HEK293 (cell line): ENCODE measurements at regions not wholly inside any gene's neighbourhood (a gene's known extent, or its start where the extent isn't known, plus 50 kb on each side); places are given as distances from the start of the nearest gene placed in this dataset.

Experiments
- CTCF ChIA-PET: fragments of 350-600 bp; formaldehyde crosslinking; extraction: SDS; loops from one replicate; lab custom pipeline; 2021; ENCODE audit warnings: antibody characterized with exemption; lab: Yijun Ruan, JAX
- POLR2A ChIA-PET: fragments of 300-600 bp; formaldehyde crosslinking; extraction: SDS; loops from one replicate; lab custom pipeline; 2020; ENCODE audit warnings: antibody characterized with exemption, inconsistent platforms; lab: Yijun Ruan, JAX
- H3K27ac ChIP-seq: fragments of 200-500 bp; sonication (Bioruptor generic); 2 replicates; pipeline ENCODE4 v1.5.1; 2014; ENCODE audit warnings: low read depth, low read length, control low read depth, inconsistent platforms; ENCODE audit errors: extremely low read depth
- H3K36me3 ChIP-seq, 2 experiments: fragments of 200-500 bp in 1 of 2; sonication (Bioruptor generic) in 1 of 2; 1 replicate in 1 of 2; 2 replicates in 1 of 2; pipeline ENCODE4 v1.5.1; 2014 to 2017; ENCODE audit warnings: inconsistent platforms in 2 of 2, low read length in 2 of 2; ENCODE audit not compliant: control insufficient read depth in 2 of 2, insufficient read depth in 1 of 2
- H3K4me1 ChIP-seq: fragments of 200-500 bp; sonication (Bioruptor generic); 2 replicates; pipeline ENCODE4 v1.5.1; 2014; ENCODE audit warnings: mild to moderate bottlenecking, low read length, inconsistent platforms; ENCODE audit not compliant: control insufficient read depth, insufficient read depth
- H3K4me3 ChIP-seq: 2 replicates; pipeline ENCODE4 v1.5.1; 2011; ENCODE audit warnings: low read depth, mild to moderate bottlenecking, control low read depth, low read length, moderate library complexity
- H3K9me3 ChIP-seq: fragments of 200-500 bp; sonication (Bioruptor generic); 2 replicates; pipeline ENCODE4 v1.5.1; 2014; ENCODE audit warnings: low read depth, low read length, inconsistent platforms; ENCODE audit not compliant: control insufficient read depth, insufficient read depth
- BCL11A ChIP-seq: fragments of 450-650 bp; formaldehyde crosslinking; IDR thresholded peaks from 2 replicates; pipeline ENCODE4 v1.5.1; 2016; ENCODE audit warnings: low read depth, missing biosample characterization, missing genetic modification characterization
- GFI1B ChIP-seq: fragments of 450-650 bp; formaldehyde crosslinking; IDR thresholded peaks from 2 replicates; pipeline ENCODE4 v1.5.1; 2016; ENCODE audit warnings: missing biosample characterization, missing genetic modification characterization
- KLF16 ChIP-seq: fragments of 450-650 bp; formaldehyde crosslinking; IDR thresholded peaks from 2 replicates; pipeline ENCODE4 v1.5.1; 2017; ENCODE audit warnings: missing biosample characterization, missing genetic modification characterization
- SP3 ChIP-seq: fragments of 450-650 bp; formaldehyde crosslinking; IDR thresholded peaks from 2 replicates; pipeline ENCODE4 v1.5.1; 2016; ENCODE audit warnings: missing biosample characterization, missing genetic modification characterization
- ZEB2 ChIP-seq: fragments of 450-650 bp; formaldehyde crosslinking; IDR thresholded peaks from 2 replicates; pipeline ENCODE4 v1.5.1; 2016; ENCODE audit warnings: missing biosample characterization, missing genetic modification characterization
- ZNF16 ChIP-seq: fragments of 450-650 bp; formaldehyde crosslinking; IDR thresholded peaks from 2 replicates; pipeline ENCODE4 v1.5.1; 2016; ENCODE audit warnings: low read depth, missing biosample characterization, missing genetic modification characterization
- ZNF184 ChIP-seq: fragments of 450-650 bp; IDR thresholded peaks from 2 replicates; pipeline ENCODE4 v1.5.1; 2018; ENCODE audit warnings: missing biosample characterization, mild to moderate bottlenecking, missing genetic modification characterization
- ZNF202 ChIP-seq: fragments of 450-650 bp; formaldehyde crosslinking; IDR thresholded peaks from 2 replicates; pipeline ENCODE4 v1.5.1; 2016; ENCODE audit warnings: missing biosample characterization, missing genetic modification characterization, borderline replicate concordance
- ZNF239 ChIP-seq: fragments of 450-650 bp; formaldehyde crosslinking; IDR thresholded peaks from 2 replicates; pipeline ENCODE4 v1.5.1; 2016; ENCODE audit warnings: missing biosample characterization, missing genetic modification characterization
- ZNF37A ChIP-seq: fragments of 450-650 bp; IDR thresholded peaks from 2 replicates; pipeline ENCODE4 v1.5.1; 2018; ENCODE audit warnings: missing biosample characterization, missing genetic modification characterization
- ZNF548 ChIP-seq: fragments of 450-650 bp; formaldehyde crosslinking; IDR thresholded peaks from 2 replicates; pipeline ENCODE4 v1.5.1; 2016; ENCODE audit warnings: missing biosample characterization, missing genetic modification characterization
- ZNF843 ChIP-seq: fragments of 450-650 bp; formaldehyde crosslinking; IDR thresholded peaks from 2 replicates; pipeline ENCODE4 v1.5.1; 2016; ENCODE audit warnings: missing biosample characterization, missing genetic modification characterization
- TF ChIP-seq, protein P1 (sequence below): fragments of 450-650 bp; formaldehyde crosslinking; IDR thresholded peaks from 2 replicates; pipeline ENCODE4 v1.5.1; 2016; ENCODE audit warnings: missing biosample characterization, missing genetic modification characterization
- TF ChIP-seq, protein P2 (sequence below): fragments of 450-650 bp; formaldehyde crosslinking; IDR thresholded peaks from 2 replicates; pipeline ENCODE4 v1.5.1; 2016; ENCODE audit warnings: missing biosample characterization, missing genetic modification characterization
- TF ChIP-seq, protein P3 (sequence below): fragments of 450-650 bp; formaldehyde crosslinking; IDR thresholded peaks from 2 replicates; pipeline ENCODE4 v1.5.1; 2017; ENCODE audit warnings: missing biosample characterization, mild to moderate bottlenecking, missing genetic modification characterization, moderate library complexity
- TF ChIP-seq, protein P4 (sequence below): fragments of 450-650 bp; formaldehyde crosslinking; IDR thresholded peaks from 2 replicates; pipeline ENCODE4 v1.5.1; 2016; ENCODE audit warnings: missing biosample characterization, missing genetic modification characterization
- TF ChIP-seq, protein P5 (sequence below): fragments of 450-650 bp; formaldehyde crosslinking; conservative IDR thresholded peaks from 2 replicates; pipeline ENCODE4 v1.5.1; 2016; ENCODE audit warnings: low read depth, missing biosample characterization, missing genetic modification characterization
- TF ChIP-seq, protein P6 (sequence below): fragments of 450-650 bp; formaldehyde crosslinking; IDR thresholded peaks from 2 replicates; pipeline ENCODE4 v1.5.1; 2016; ENCODE audit warnings: missing biosample characterization, missing genetic modification characterization
- TF ChIP-seq, protein P7 (sequence below): fragments of 450-650 bp; formaldehyde crosslinking; optimal IDR thresholded peaks from 2 replicates; pipeline ENCODE3; 2016; ENCODE audit warnings: missing biosample characterization, mild to moderate bottlenecking, missing genetic modification characterization

DNA sequence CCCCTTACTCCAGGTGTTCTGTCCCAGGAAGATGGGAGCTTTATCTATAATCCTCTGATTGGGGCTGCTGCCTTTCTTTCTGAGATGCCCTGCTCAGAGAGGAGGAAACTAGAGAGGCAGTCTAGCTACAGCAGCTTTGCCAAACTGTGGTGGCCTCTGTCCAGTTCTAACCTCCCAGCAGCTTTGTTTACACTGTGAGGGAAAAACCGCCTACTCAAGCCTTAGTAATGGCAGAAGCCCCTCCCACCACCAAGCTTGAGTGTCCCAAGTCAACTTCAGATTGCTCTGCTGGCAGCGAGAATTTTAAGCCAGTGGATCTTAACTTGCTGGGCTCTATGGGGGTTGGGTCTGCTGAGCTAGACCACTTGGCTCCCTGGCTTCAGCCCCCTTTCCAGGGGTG lies 394.9 kb upstream of the PABPC5 start (continued):
- TF ChIP-seq, protein P1, sequence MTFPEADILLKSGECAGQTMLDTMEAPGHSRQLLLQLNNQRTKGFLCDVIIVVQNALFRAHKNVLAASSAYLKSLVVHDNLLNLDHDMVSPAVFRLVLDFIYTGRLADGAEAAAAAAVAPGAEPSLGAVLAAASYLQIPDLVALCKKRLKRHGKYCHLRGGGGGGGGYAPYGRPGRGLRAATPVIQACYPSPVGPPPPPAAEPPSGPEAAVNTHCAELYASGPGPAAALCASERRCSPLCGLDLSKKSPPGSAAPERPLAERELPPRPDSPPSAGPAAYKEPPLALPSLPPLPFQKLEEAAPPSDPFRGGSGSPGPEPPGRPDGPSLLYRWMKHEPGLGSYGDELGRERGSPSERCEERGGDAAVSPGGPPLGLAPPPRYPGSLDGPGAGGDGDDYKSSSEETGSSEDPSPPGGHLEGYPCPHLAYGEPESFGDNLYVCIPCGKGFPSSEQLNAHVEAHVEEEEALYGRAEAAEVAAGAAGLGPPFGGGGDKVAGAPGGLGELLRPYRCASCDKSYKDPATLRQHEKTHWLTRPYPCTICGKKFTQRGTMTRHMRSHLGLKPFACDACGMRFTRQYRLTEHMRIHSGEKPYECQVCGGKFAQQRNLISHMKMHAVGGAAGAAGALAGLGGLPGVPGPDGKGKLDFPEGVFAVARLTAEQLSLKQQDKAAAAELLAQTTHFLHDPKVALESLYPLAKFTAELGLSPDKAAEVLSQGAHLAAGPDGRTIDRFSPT (tag by site-specific recombination): no peak
- TF ChIP-seq ZNF184 (no peak), BCL11A (no peak), ZNF37A (tag by site-specific recombination) (no peak), SP3 (tag by site-specific recombination) (no peak)

DNA sequence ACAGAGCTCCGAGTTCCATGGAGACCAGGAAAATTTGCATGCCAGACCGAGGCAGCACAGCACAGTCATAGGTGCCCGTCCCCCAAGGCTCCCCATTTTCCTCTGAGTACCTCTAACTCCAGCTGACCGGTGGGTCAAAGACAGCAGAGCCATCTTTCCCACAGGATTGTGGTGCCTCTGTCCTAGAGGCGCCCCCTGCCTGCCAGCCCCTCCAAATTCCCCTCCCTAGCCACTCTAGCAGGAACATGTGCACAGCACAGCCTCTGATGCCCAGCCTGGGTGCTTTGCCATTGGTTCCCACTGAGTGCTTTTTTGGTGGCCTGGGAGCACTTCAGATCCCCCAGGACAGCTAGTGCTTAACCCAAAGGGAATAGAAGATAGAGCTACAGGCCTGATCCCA lies 368.5 kb upstream of the PABPC5 start:
- no peaks in the 10 kb centered on the region for H3K9me3 ChIP-seq
- H3K27ac ChIP-seq: no peak overlapping the region
- CTCF ChIA-PET: no interaction called here
- H3K4me1 ChIP-seq: no peaks in the 10 kb centered on the region
- no peak overlapping the region for H3K4me3 ChIP-seq
- POLR2A ChIA-PET: no interaction called here
- TF ChIP-seq ZNF843 (tag by site-specific recombination) (no peak), ZNF184 (no peak), ZNF202 (no peak), GFI1B (tag by site-specific recombination) (no peak), ZNF239 (tag by site-specific recombination) (no peak), ZEB2 (tag by site-specific recombination) (no peak)
- TF ChIP-seq, protein P2, sequence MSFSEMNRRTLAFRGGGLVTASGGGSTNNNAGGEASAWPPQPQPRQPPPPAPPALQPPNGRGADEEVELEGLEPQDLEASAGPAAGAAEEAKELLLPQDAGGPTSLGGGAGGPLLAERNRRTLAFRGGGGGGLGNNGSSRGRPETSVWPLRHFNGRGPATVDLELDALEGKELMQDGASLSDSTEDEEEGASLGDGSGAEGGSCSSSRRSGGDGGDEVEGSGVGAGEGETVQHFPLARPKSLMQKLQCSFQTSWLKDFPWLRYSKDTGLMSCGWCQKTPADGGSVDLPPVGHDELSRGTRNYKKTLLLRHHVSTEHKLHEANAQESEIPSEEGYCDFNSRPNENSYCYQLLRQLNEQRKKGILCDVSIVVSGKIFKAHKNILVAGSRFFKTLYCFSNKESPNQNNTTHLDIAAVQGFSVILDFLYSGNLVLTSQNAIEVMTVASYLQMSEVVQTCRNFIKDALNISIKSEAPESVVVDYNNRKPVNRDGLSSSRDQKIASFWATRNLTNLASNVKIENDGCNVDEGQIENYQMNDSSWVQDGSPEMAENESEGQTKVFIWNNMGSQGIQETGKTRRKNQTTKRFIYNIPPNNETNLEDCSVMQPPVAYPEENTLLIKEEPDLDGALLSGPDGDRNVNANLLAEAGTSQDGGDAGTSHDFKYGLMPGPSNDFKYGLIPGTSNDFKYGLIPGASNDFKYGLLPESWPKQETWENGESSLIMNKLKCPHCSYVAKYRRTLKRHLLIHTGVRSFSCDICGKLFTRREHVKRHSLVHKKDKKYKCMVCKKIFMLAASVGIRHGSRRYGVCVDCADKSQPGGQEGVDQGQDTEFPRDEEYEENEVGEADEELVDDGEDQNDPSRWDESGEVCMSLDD (tag by site-specific recombination): no peak
- TF ChIP-seq, protein P3, sequence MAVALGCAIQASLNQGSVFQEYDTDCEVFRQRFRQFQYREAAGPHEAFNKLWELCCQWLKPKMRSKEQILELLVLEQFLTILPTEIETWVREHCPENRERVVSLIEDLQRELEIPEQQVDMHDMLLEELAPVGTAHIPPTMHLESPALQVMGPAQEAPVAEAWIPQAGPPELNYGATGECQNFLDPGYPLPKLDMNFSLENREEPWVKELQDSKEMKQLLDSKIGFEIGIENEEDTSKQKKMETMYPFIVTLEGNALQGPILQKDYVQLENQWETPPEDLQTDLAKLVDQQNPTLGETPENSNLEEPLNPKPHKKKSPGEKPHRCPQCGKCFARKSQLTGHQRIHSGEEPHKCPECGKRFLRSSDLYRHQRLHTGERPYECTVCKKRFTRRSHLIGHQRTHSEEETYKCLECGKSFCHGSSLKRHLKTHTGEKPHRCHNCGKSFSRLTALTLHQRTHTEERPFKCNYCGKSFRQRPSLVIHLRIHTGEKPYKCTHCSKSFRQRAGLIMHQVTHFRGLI: no peak
- H3K36me3 ChIP-seq: no peaks in the 10 kb centered on the region

DNA sequence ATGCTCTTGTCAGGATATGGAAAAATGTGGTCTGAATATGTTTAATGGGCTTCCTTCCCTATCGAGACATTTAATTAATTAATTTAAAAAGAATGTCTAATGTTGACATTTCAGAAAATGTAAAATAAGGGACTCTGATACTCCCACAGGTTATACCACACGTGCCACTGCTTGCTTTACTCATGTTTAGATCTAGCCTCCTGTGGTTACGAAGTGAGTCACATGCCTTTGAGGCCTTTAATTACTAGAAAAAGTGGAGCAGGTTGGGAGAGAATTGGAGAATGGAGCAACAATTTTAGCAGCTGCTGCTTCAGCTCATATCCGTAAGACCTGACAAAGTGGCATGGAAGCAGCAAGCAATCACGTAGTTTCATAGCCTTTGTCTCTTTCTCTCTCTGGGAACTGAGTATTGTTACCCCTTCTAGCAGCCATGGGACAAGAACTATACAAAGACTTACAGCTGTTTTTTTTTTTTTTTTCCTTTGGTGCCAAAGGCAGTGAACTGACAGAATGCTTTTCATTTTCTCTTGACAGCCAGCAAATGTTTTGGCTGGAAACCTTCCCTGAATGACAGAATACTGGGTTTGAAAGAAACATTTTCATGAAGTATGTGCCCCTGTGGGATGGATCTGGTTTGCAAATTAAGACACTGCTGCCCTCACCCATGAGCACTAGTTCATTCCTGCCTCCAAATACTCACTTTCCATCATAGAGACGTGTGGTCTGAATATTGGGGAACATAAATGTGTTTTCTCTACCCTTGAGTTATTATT lies 355.1 kb upstream of the PABPC5 start:
- H3K27ac ChIP-seq: no peak overlapping the region
- no peak overlapping the region for H3K4me3 ChIP-seq
- TF ChIP-seq, protein P4, sequence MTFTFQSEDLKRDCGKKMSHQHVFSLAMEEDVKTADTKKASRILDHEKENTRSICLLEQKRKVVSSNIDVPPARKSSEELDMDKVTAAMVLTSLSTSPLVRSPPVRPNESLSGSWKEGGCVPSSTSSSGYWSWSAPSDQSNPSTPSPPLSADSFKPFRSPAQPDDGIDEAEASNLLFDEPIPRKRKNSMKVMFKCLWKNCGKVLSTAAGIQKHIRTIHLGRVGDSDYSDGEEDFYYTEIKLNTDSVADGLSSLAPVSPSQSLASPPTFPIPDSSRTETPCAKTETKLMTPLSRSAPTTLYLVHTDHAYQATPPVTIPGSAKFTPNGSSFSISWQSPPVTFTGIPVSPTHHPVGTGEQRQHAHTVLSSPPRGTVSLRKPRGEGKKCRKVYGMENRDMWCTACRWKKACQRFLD: no peak
- TF ChIP-seq KLF16 (tag by site-specific recombination) (no peak), ZNF16 (tag by site-specific recombination) (no peak), ZNF548 (no peak)
- TF ChIP-seq, protein P5, sequence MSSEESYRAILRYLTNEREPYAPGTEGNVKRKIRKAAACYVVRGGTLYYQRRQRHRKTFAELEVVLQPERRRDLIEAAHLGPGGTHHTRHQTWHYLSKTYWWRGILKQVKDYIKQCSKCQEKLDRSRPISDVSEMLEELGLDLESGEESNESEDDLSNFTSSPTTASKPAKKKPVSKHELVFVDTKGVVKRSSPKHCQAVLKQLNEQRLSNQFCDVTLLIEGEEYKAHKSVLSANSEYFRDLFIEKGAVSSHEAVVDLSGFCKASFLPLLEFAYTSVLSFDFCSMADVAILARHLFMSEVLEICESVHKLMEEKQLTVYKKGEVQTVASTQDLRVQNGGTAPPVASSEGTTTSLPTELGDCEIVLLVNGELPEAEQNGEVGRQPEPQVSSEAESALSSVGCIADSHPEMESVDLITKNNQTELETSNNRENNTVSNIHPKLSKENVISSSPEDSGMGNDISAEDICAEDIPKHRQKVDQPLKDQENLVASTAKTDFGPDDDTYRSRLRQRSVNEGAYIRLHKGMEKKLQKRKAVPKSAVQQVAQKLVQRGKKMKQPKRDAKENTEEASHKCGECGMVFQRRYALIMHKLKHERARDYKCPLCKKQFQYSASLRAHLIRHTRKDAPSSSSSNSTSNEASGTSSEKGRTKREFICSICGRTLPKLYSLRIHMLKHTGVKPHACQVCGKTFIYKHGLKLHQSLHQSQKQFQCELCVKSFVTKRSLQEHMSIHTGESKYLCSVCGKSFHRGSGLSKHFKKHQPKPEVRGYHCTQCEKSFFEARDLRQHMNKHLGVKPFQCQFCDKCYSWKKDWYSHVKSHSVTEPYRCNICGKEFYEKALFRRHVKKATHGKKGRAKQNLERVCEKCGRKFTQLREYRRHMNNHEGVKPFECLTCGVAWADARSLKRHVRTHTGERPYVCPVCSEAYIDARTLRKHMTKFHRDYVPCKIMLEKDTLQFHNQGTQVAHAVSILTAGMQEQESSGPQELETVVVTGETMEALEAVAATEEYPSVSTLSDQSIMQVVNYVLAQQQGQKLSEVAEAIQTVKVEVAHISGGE (tag by site-specific recombination): no peak
- TF ChIP-seq, protein P6, sequence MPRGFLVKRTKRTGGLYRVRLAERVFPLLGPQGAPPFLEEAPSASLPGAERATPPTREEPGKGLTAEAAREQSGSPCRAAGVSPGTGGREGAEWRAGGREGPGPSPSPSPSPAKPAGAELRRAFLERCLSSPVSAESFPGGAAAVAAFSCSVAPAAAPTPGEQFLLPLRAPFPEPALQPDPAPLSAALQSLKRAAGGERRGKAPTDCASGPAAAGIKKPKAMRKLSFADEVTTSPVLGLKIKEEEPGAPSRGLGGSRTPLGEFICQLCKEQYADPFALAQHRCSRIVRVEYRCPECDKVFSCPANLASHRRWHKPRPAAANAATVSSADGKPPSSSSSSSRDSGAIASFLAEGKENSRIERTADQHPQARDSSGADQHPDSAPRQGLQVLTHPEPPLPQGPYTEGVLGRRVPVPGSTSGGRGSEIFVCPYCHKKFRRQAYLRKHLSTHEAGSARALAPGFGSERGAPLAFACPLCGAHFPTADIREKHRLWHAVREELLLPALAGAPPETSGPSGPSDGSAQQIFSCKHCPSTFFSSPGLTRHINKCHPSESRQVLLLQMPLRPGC (tag by site-specific recombination): no peak
- TF ChIP-seq, protein P7, sequence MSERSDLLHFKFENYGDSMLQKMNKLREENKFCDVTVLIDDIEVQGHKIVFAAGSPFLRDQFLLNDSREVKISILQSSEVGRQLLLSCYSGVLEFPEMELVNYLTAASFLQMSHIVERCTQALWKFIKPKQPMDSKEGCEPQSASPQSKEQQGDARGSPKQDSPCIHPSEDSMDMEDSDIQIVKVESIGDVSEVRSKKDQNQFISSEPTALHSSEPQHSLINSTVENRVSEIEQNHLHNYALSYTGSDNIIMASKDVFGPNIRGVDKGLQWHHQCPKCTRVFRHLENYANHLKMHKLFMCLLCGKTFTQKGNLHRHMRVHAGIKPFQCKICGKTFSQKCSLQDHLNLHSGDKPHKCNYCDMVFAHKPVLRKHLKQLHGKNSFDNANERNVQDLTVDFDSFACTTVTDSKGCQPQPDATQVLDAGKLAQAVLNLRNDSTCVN (tag by site-specific recombination): no peak
- H3K4me1 ChIP-seq: no peaks in the 10 kb centered on the region
- no peaks in the 10 kb centered on the region for H3K9me3 ChIP-seq
- H3K36me3 ChIP-seq: no peaks in the 10 kb centered on the region
- POLR2A ChIA-PET: no interaction called here
- CTCF ChIA-PET: no interaction called here
